Right lobe of liver (tissue), 6 donors: ENCODE measurements at regions not wholly inside any gene's neighbourhood (a gene's known extent, or its start where the extent isn't known, plus 50 kb on each side); places are given as distances from the start of the nearest gene placed in this dataset.

Experiments
- ATAC-seq, 4 donors: fragments of 200-7000 bp; cut with Tn5 transposase; one replicate each; pipeline ENCODE4 v1.9.1; 2020; ENCODE audit warnings: mild to moderate bottlenecking in 4 of 4, moderate library complexity in 4 of 4
- DNase-seq, 3 donors: peaks; one replicate each; pipeline ENCODE4 v3.0.0-alpha.2; 2020
- H3K27ac ChIP-seq, 3 donors: fragments of 200-600 bp; one replicate each; pipeline ENCODE4 v1.8.0; 2022
- H3K27me3 ChIP-seq, 2 donors: fragments of 200-600 bp; one replicate each; pipeline ENCODE4 v1.8.0; 2022
- H3K36me3 ChIP-seq, 4 donors: fragments of 200-600 bp; sonication (generic) in 1 of 4; one replicate each; pipeline versions ENCODE4 v1.5.1 to v1.8.0; 2017 to 2022; ENCODE audit warnings: control low read depth in 1 of 4
- H3K4me1 ChIP-seq, 4 donors: fragments of 200-600 bp; sonication (generic) in 1 of 4; one replicate each; pipeline versions ENCODE4 v1.5.1 to v1.8.0; 2017 to 2022; ENCODE audit warnings: control low read depth in 1 of 4
- H3K4me3 ChIP-seq, 3 donors: fragments of 200-600 bp; one replicate each; pipeline ENCODE4 v1.8.0; 2022
- H3K9me3 ChIP-seq, 4 donors: fragments of 200-600 bp; sonication (generic) in 1 of 4; one replicate each; pipeline versions ENCODE4 v1.5.1 to v1.8.0; 2017 to 2022; ENCODE audit warnings: control low read depth in 1 of 4
- CTCF ChIP-seq, 4 donors: fragments of 200-600 bp in 3 of 4; fragments of 450-650 bp in 1 of 4; IDR thresholded peaks; one replicate each; pipeline versions ENCODE4 v1.5.1 to v1.8.0; 2016 to 2022; ENCODE audit warnings: antibody characterized with exemption in 4 of 4, mild to moderate bottlenecking in 2 of 4
- POLR2A ChIP-seq: fragments of 450-650 bp; IDR thresholded peaks from one replicate; pipeline ENCODE4 v1.6.1; 2017; ENCODE audit warnings: antibody characterized with exemption, mild to moderate bottlenecking
- WGBS: methylation state at CpG from one replicate; pipeline ENCODE4 v1.1.6; 2018; ENCODE audit warnings: low coverage, low lambda C conversion rate; ENCODE audit not compliant: insufficient coverage; ENCODE audit errors: missing lambda C conversion rate; 5-methylcytosine and 5-hydroxymethylcytosine counted together
- intact Hi-C, 2 donors: fragments of 100-400 bp; cut with DNase I; formaldehyde crosslinking; loops; one replicate each; pipeline versions ENCODE4 v1.11.2 to v1.14.1; 2022
- donor health status: DM: no; HTN: yes; CAD: no.
- donor health status: DM: no; HTN: no; CAD: no.
- donor health status: DM: no; HTN: no; CAD: no.
- donor health status: DM: no; HTN: yes; CAD: no.
- donor health status: DM: no; HTN: yes; CAD: no.

- ATAC-seq (no peak), DNase-seq (no peak)
- H3K27ac ChIP-seq, result no peak overlapping the region
- no peak overlapping the region for H3K4me3 ChIP-seq
- no peak for TF ChIP-seq POLR2A
- no peak for TF ChIP-seq CTCF (IDR thresholded peaks at IDR 0.05)
- H3K9me3 ChIP-seq, result no peaks in the 10 kb centered on the region
- H3K27me3 ChIP-seq, result no peaks in the 10 kb centered on the region
- H3K36me3 ChIP-seq, result no peaks in the 10 kb centered on the region
- no peaks in the 10 kb centered on the region for H3K4me1 ChIP-seq
- intact Hi-C loops, result no loop called here
These were observed 82.8 kb upstream of the ST6GALNAC5 start for GRCh38 chr1:76784502-76784901.

DNA sequence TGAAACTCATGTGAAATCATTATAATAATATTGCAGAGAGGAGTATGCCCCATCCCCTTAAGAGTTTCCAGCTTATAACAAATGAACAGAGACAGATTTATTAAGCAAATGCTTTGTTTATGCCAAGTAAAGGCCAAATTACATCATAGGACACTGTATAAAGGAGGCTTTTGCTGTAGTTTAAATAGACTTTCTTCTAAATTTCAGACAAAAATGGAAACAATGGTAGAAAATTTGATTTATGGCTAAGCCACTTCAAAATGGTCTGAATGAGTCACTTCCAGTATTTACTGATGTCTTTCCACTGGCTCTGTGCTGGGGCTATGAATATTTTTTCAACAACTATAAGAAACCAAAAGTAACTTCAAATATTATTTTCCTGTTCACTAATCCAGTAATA, 81.1 kb upstream of the ST6GALNAC5 start:
- Histone ChIP-seq H3K4me1 (no peaks in the 10 kb centered on the region), H3K27ac (no peak overlapping the region), H3K27me3 (no peaks in the 10 kb centered on the region), H3K36me3 (no peaks in the 10 kb centered on the region), H3K4me3 (no peak overlapping the region), H3K9me3 (no peaks in the 10 kb centered on the region)
- DNase-seq (no peak), ATAC-seq (no peak)
- TF ChIP-seq POLR2A (no peak), CTCF (IDR thresholded peaks at IDR 0.05) (no peak)
- intact Hi-C loops, result no loop called here

DNA sequence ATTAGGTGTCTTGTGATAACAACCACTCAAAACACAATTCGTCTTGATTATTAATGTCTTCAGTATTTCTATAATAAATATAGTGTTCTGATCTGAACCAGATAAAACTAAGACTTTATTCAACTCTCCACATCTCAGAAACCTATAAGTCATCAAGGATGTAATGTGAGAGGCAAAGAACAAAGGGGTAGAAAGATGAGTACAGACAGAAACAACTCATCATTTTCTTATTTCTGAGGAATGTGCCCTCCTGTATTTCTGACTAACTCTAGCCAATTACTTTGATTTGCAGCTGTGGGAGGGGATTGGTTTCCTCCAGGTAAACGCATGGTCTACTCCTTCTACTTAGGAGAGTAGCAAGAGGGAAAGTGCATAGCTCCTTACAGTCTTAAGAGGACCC, 73.7 kb upstream of the ST6GALNAC5 start:
- TF ChIP-seq POLR2A, result no peak
- TF ChIP-seq CTCF (IDR thresholded peaks at IDR 0.05), result no peak
- no peaks in the 10 kb centered on the region for H3K4me1 ChIP-seq
- H3K27me3 ChIP-seq, result no peaks in the 10 kb centered on the region
- ATAC-seq (no peak), DNase-seq (no peak)
- no peak overlapping the region for H3K4me3 ChIP-seq
- no peaks in the 10 kb centered on the region for H3K36me3 ChIP-seq
- no peak overlapping the region for H3K27ac ChIP-seq
- intact Hi-C loops, result no loop called here
- WGBS, result 43% methylated on average over 2 of the region's 2 CpGs
- H3K9me3 ChIP-seq, result no peaks in the 10 kb centered on the region

- intact Hi-C loops, result no loop called here
- no peaks in the 10 kb centered on the region for H3K27me3 ChIP-seq
- ATAC-seq, result no peak
- no peaks in the 10 kb centered on the region for H3K9me3 ChIP-seq
- no peaks in the 10 kb centered on the region for H3K36me3 ChIP-seq
- 26% methylated on average over 2 of the region's 2 CpGs for WGBS
- H3K4me3 ChIP-seq, result no peak overlapping the region
- DNase-seq, result no peak
- H3K4me1 ChIP-seq, result no peaks in the 10 kb centered on the region
- TF ChIP-seq POLR2A, result no peak
- H3K27ac ChIP-seq, result no peak overlapping the region
These were observed 67.6 kb upstream of the ST6GALNAC5 start for GRCh38 chr1:76799700-76800099.

GRCh38 chr1:76802094-76802493, 65.2 kb upstream of the ST6GALNAC5 start:
- no peak for ATAC-seq
- H3K4me1 ChIP-seq, result no peaks in the 10 kb centered on the region
- no peaks in the 10 kb centered on the region for H3K9me3 ChIP-seq
- intact Hi-C loops, result no loop called here
- no peak overlapping the region for H3K4me3 ChIP-seq
- no peaks in the 10 kb centered on the region for H3K27me3 ChIP-seq
- no peaks in the 10 kb centered on the region for H3K36me3 ChIP-seq
- no peak overlapping the region for H3K27ac ChIP-seq
- DNase-seq, result no peak
- no peak for TF ChIP-seq CTCF (IDR thresholded peaks at IDR 0.05)
- TF ChIP-seq POLR2A, result no peak
- WGBS, result 58% methylated on average over 3 of the region's 3 CpGs
